A204.1 (cell line): ENCODE measurements at regions not wholly inside any gene's neighbourhood (a gene's known extent, or its start where the extent isn't known, plus 50 kb on each side); places are given as distances from the start of the nearest gene placed in this dataset.

Experiments used
- FAIRE-seq: peaks from 2 replicates; lab custom pipeline; 2012; peaks lifted over from hg19 to GRCh38; lab: Jason Lieb, UNC

DNA sequence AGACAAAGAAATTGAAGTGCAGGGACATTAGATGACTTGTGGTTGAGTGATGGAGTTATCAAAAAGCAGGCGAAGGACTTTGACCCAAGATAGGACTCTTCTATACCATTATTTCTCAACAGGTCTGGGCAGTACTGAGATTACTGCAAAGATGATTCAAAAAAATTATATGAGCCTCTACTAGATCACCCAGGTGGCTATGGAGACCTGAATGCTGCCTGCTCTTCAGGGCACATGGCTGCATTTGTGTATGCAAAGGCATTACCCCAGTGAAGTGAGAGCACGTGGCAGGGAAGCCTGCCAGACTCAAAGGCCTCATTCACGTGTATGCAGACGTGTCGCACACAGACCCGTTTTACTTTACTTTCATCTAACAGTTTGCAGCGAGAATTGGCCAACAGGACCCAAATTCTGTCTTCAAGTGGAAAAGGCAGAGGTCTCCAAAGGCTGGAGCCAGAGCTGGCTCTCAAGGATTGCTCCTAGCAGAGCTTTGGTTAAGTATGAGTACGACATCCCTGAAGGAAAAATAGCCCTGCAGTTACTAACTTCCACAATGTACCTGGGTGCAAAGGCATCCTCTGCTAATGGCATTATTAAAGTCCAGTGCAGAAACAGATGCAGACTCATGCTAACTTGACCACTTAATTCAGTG, 113.8 kb upstream of the ARMC2 start:
- FAIRE-seq: no peak

DNA sequence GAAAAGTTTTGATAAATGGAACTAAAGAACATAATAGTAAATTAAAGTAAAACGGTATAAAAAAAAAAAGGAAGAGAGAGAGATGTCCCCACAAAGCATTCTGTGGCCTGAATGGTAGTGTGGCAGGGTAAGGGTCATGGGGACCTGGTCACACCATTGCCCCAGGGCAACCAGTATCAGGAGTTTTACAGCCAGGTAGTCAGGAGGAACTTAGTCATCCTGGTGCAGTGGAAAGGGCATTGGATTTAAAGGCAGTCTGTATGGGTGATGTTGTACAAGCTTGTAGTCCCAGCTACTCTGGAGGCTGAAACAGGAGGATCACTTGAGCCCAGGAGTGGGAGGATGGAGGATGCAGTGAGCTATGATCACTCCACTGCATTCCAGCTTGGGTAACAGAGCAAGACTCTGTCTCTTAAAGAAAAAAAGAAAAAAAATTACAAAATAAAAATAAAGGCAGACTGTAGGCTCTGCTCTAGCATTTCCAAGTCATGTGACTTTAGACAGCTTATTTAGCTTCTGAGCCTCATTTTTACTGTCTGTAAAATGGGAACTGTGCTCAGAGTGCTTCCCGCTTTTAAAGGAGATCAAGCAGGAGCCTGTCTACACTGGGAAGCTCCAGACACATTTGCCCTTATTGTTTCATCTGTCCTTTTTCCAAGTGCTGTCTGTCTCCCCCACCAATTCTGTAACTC, 112.8 kb upstream of the ARMC2 start:
- no peak for FAIRE-seq

DNA sequence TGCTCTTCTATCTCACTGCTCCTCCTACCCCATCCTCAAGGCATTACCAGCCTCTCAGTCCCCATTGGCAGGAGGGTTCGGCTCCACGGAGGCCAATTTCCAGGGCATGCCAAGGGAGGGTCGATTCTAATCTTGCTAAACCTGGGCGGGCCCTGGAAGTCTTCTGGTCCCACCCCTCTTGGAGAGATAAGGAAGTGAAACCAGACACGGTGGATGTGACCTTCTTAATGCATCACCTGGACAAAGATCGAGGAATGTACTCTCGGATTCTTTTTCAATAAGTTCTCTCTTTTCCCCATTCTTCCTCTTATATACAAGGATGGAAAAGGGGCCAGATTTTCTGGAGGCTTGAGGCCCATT, 112.2 kb upstream of the ARMC2 start:
- FAIRE-seq: no peak

DNA sequence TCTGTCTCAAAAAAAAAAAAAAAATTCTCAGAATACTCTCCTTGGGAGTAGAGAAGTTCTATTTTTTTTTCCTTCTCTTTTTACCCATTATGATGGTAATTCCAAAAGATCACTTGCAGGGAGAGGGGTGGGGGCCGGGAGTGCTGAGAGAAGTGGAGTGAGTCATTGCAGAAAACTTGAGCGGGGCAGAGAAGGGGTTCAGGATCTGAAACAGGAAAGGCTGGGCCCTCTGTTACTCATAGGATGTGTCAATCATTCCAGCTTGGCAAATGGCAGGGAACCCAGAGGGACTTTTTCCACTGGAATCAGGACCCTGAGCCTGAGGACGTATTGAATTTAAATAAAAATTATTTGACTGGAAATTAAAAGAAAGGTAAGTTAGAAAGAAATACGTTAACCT, 111.4 kb upstream of the ARMC2 start:
- FAIRE-seq: no peak

DNA sequence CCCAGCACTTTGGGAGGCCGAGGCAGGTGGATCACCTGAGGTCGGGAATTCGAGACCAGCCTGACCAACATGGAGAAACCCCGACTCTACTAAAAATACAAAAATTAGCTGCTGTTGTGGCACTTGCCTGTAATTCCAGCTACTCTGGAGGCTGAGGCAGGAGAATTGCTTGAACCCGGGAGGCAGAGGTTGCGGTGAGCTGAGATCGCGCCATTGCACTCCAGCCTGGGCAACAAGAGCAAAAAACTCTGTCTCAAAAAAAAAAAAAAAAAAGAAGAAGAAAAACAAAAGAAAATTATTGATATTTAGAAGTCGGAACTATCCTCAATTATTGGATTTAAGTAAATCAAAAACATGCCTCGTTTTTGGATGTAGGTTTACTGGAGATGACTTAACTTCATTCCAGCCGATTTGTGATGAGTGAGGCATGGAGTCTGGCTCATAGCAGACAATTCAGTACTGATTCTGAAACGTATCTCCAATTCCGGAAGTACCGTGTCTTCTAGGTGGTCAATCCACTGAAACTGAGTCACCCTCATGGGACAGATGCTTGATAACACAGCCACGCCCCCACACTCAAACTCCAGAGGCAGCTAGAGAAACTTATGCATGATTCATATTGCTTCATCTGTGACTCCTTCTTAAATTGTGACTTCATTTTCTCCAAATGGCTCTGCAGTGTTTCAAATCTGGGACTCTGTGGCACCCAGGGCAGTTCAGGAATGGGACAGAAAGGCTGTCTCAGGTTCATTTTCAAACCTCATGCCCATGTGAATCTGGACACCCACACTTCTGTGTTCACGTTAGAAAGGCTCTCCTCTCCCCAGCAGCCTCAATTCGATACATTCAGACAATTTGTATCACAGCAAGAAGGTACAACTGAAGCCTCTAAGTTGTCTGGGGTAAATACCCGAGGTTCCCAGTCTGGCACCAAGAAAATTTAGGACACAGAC, 110.4 kb upstream of the ARMC2 start:
- FAIRE-seq: no peak

DNA sequence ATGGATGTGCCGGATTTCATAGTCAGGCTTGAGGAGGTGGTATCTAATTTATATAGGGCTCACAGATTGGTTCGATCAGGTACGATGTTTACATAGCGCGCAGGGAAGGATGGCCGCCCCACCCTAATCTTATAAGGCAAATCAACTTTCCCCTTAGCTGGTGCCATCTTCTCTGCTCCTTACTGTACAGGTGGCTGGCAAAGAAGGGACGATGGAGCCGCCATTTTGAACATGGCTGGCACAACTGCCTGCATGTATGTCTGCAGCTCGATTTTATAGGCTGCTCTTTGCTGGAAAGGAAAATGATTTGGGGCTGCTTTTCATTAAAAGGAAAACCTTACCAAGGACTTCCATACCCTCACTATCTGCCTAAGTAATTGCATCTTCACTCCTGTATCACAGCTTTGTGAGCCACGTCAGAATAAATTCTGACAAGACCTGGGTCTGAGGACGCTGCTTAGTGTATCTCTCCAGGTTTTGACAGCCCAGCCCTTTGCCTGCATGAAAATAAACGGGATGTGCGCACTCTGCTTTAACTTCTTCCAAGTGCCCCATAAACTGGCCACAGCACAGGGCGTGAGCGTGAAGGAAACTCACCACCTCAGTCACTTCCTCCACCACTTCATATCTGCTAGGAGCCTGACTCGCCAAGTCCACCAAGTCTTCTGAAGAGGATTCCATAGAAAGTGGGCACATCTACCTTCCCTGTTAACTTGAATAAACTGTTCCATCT, 109.4 kb upstream of the ARMC2 start:
- no peak for FAIRE-seq

DNA sequence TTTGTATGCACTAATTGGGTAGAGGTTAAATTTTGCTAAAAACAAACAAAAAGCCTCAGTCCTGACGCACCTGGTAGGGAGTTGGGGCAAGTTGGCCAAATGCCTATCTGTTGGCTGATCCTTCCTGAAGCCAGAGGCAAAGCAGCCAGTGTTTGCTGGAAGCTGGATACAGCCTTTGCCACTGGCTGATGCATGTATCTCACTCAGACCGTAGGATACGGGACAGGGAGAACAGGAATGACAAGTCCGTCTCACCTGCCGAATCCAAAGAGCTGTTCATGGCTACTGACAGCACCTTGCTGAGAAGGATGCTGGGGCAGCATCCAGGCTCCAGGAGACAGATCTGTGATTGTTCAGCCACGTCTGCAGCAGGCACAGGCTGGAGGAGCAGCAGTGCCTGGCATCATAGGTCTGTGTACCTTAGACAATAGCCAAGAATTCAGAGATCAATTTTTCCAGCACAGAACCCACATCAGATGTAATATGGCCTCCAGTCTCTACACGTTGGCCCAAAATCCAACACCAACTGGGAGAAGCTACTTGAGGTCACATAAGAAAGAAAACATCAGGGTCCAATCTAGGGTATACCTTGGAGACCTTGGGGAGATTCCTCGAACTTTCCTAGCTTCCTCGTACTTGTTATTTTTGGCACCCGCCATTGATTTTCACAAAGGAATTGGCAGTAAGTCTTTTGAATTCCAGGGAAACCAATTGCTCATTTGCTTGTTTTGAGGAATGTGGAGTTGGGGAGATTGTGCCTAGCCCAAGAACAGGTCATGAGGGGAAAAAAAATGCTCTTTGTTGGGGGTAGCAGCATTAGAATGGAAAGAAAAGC, 108.5 kb upstream of the ARMC2 start:
- FAIRE-seq: no peak

DNA sequence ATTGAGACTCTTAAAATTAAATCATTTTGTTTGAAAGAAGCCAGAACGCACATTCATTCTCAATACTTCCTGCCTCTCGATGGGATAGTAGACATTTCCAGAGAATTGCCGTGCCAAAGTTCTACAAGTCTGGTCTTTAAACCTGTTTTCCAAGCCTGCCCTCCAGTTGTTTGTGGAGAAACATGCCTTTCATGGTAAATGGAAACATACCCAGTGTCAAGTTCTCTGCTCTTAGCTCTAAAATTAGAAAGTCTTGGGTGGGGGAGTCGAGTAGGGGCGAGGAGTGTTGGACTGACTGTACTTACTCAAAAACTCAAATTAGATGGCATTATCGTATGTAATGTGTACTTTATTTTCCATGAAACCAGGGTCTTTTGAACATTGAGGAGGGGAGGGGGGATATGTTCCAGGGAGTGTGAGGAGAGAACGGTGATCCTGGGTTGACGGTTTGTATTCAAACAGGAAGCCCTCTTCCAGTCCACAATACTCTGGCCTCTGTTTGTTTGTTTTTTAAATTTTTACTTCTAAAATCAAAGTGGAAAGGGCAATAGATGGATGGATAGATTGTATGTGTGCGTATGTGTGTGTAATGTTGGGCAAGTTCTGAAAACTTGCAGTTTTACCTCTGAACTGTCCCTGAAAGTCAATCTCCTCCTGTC, 106.8 kb upstream of the ARMC2 start:
- no peak for FAIRE-seq

DNA sequence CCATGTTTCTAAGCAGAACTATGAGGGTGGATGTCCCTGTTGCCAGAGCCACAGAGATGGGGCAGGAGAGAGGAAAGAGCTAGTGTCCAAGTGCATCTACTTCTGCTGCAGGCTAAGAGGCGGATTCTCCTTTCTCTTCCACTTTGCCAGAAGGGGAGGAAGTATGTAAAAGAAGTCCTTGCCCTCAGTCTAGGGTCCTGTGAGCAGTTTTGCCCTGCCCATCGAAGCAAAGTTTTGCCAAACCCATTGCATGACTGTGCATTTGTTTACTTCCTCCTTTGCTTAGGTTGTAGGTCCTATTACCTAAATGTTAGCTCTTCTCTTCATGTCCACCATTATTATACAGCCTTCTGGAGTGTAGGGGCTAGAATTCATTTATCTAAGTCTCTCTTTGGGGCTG, 106.2 kb upstream of the ARMC2 start:
- FAIRE-seq: no peak

DNA sequence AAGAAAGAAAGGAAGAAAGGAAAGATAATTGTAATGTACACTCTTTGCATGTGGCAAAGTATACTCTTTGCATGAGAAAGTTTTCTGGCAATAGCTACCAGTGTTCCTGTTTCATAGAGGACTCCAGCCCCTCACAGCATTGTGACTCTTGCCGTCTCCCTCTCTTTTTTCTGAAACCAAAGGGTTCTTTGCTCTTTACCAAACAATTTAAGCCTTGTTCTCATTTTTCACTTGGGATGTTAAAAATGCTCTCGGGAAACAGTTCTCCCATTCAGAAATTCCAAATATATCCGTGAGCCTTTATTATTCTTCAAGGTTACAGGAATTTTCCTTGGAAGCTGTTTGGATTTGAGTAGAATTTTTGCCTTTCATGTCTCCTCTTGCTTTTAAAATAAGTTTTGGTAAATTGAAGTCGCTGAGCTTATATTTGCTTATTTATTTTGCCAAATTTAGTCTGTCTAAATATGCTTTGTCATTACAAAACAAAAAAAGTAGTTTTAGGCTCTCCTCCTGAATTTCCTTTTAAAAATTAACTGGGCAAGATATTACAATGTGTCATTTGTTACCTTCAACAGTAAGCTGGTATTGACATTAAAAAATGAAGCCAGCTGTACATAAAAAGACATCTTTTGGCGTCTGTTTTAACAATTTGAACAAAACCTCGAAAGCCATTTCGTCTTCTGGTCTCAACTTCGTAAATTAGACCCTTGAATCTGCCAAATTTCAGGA, 103.8 kb upstream of the ARMC2 start:
- FAIRE-seq: no peak

DNA sequence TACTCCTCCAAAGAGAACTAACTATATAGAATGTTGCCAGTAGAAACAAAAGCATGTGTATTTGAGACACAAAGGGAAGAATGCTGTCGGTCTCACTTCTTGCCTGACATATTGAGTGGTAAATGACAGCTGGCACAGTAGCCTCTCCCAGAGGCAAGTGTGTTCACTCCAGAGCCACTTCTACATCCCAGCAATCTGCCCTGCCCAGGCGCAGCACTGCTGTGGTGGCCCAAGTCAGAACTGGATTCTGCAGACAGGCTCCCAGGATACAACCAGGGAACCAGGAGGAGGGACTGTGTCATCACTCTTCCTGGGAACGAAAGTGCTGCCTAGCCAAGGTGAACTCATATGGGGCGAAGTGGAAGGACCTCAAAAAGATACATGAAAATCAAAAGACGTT, 103.2 kb upstream of the ARMC2 start:
- no peak for FAIRE-seq

DNA sequence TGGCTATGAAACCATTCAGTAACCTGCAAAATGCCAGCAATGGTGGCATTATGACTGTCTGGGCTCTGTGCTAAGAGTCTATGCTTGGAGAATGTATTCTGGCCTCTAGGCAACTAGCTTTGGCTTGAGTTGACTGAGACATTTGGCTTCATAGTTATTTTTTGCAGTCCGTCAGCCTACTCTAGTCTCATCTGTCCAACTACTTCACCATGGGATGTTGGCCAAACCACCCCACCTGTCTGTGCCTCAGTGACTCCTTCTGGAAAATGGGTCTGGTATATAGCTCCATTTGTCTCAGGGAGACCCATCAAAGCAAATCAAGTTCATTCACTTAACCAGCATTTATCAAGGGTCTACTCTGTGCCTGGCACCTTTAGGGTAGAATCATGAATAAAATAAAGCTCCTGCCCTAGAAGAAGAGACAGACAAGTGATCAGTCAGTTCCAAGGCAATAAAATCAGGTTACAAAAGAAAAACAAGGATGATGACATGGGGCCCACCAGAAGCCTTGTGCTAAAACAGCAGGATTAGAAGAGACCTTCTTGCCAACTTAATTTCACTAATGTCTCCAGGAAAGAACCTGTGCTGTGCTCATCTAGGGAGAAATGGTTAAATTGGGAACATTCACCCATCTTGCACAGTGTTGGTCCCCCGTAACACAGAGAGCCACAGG, 102.4 kb upstream of the ARMC2 start:
- FAIRE-seq: no peak

DNA sequence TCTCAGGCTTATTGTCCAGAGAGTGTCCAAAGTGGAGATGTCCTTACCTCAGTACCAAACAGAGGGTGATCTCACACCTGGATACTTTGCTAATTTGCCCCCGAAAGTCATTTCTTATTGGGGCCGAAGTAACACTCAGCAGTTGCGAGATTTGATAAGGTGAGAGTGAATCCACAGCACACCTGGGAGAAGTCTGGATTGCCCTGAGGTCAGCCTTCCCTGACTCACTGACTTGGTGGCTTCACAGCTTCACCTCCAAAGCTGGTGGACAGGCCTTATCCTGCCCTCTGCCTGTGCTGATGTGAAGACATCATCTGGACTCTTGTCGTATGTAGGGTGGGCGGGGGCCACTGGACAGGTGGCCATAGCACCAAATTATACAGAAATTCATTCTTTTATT, 101.9 kb upstream of the ARMC2 start:
- FAIRE-seq: no peak

DNA sequence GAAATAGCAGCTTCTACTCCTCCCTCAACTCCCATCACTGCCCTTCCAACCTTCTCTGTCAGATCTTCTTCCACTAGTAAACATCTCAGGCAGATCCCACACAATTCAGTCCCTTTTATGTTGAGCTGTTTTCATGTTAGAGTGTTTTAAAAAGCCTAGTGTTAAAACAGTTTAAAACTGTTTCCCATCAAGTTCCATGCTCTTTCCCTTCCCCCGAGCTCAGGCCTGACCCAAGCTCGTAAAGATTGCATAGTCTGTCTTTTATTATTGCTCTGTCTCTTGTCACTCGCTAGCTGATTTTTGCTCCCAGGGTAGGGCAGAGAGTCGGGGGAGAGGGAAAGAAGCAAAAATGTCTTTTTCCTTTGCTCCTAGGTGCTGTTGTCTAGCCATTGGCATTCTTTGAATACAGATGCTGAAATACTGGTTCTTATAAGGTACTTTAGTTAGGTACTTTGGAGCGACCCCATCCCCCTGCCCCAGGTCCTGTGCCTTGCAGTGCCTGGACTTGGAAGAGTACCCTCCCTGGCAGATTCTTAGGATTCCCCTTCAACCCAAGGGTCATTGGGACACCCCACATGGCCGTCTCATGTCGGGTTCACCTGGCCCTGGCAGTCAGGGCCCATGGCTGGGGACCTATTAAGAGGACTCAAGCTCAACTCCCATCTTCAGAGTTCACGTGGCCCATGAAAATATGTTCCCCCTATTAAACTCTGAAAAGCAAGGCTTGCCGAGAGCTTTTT, 101.2 kb upstream of the ARMC2 start:
- no peak for FAIRE-seq

DNA sequence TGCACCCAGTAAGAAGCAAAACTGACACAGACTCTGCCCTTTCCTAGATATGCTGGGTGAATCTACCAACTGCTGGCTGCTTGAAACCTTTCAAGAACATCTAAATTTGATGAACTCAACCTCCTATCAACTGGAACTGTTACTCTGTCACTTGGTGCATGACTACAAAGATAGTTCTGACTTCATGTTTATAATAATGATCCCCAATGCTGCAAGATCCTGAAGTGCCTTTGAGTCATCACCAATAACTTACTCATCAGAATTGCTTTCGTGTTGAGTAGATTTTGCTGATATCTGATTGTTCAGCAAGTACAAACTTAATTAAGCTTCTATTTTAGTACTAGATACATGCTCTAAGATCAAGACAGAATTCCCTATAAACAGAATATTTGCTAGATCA, 100.2 kb upstream of the ARMC2 start:
- no peak for FAIRE-seq

DNA sequence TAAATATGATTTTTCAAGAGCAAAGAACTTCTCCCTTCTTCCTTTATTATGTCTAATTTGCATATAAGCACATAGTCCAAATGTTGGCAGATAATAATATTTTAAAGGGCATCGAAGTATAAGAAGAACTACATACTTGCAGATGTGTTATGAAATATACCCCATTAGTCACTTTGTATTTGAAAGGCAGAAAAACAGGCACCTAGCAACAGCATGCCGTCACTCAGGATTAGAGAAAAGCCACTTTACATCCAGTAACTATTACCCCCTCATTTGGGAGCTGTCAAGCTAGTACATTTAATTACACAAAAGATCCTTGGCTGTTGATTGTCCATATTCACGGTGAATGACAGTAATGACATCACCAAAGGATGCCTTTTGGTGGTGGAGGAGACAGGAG, 99.3 kb upstream of the ARMC2 start:
- FAIRE-seq: no peak

DNA sequence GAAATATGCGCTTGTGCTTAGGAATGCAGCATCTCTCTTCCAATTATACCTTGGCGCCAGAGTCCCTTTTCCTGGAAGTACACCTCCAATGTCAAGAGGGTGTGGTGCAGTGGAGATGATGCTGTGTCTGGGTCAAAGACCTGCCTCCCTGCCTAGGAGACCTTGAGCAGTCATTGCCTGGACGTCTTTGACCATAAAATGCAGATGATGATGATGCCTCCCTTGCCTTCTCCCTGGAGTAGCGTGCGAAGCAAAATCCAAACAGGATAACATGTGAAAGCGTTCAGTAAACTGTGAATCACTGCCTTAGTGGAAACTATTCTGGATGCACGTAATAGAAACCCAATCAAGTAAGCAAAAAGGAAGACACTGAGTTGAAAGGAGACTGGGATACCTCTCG, 97.4 kb upstream of the ARMC2 start:
- FAIRE-seq: no peak

DNA sequence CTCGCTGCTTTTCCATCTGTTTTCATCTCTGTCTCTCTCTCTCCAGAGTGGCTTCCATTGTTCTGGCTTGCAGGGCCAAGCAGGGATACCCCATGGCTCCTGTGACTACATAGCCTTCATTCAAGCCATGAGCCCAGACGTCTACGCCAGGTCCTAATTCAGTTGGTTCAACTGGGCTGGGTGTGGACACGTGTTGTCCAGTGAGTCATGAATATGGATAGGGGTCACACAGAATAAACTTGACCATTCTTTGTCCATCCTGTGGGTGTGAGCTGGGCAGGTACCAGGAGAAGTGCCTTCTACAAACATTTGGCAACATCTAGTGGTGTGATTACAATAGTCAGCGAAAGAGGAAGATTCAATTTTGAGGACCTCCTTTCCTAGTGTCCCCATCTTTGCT, 96.9 kb upstream of the ARMC2 start:
- no peak for FAIRE-seq
